Putamen (tissue), 1 donor: ENCODE measurements at regions not wholly inside any gene's neighbourhood (a gene's known extent, or its start where the extent isn't known, plus 50 kb on each side); places are given as distances from the start of the nearest gene placed in this dataset.
"Not testable (repeated sequence)": the region's sequence is repeated elsewhere in the genome, so short reads cannot be mapped to it uniquely, and the experiment has no call there.

Source experiments
- DNase-seq: peaks from one replicate; pipeline ENCODE4 v3.0.0-alpha.2; 2016; ENCODE audit warnings: low spot score

DNA sequence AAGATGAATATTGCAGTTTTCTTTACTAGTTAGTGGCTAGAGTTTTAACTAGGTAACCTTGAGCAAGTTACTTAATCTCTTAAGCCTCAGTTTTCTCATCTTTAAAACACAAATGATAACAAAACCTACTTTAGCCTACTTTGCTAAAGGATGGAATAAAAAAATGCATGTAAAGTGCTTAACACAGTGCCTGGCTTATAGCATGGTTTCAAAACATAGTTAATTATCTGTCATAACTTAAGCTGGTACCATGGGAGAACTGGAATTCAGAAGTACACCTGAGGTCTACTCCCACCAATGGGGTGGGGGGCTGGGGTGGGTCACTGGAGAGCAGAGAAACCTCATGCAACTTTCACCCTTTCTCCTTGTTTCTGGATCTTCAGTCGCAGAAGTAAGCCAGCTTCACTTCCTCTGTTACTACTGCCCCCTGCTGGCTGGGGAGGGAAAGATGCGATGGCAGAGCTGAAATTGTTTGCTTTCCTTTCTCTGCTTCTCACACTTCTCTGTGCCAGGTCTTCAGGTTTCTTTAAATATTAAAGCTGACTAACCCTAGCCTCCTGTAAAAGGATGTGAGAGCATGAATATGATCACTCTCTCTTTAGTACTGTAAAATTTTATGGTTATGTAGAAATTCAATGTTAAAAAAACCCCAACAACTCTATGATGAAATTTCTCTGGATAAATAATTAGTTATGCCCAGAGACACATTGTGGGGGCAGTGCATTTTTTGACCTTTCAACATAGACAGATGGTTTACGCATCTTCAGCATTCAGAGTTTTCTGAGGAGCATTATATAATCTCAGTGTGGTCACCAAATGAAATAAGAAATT lies 324.2 kb downstream of the HLX start:
- peak; percentile 53 for DNase-seq

DNA sequence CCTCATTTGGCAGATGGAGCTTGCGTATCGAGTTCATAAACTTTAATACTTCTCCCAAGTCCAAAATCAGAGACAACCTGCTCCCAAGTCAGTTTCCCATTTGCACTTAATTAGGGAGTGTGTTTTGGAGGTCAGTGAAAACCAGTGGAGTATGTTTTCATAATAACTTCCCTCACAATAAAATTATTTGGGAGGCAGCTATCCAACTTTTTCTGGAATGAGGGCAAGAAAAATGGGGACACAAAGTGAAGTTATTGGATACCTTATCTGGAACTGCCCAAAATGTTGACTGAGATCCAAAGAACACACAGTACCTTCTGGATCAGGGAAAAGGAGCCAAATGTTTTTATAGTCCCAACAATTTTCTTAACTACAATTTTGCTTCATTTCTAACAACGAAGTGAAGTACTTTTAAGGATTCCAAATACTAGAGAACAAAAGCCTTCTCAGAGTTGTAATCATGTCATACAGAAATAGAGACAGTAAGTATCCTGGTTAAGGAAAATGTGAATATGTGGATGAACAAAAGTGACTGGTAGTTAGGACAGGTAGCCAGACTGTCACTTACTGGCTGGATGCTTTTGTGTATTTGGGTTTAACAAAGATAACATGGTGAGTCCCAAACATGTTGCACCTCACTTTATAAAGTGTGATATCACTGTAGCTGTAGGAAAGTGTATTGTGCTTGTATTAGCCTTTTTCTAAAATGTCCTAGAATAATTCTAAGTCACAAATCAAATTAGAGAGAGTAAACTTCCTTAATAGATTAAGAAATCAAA lies 325.0 kb downstream of the HLX start:
- DNase-seq = no peak

DNA sequence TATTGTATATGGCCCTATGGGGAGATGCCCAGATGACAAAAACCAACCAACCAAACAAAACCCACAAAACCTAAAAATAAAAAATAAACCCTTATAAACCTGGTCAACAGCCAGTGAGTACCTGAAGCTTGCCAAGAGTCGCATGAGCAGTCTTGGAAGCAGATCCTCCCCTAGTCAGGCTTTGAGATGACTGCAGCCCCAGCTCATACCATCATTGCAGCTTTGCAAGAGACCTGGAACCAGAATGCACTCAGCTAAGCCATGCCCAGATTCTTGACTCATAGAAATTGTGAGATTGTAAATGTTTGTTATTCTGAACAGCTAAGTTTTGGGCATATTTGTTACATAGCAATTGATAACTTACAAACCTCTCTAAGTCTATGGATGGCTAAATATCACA lies 326.8 kb downstream of the HLX start:
- no peak for DNase-seq

DNA sequence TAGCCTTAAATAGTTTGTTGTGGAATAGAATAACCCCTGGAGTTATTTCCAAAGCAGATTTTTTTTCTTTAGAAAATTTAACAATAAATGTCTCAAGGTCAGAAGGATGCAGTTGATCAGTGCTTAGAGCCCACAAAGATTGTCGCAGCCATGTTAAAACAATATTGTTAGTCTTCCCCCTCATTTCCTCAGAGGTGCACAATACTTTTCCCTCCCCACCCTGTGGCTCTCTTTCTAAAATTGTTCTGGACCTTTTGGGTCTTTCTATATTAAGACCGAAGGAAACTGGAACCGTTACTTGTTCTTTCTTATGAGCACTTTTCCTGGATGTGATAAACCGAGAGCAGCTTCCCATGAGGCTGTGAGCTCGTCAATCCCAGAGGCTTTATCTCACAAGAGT lies 333.7 kb downstream of the HLX start:
- no peak for DNase-seq

DNA sequence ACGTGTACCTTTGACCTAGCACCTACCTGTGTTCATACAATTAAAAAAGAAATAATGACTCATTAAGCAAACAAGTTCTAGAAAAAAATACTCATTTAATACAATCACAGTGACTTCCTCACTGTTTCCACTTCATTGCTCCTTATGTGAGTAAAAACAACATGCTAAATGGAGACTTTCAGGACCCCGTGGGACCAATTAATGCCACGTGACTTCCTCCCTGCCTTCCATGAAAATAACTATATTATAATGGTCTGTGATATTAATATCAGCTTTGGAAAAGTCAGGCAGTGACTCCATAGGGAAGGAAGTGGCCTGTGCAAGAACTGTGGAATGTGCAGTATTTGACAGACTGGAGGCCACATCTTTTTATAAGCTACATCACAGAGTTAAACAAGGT lies 337.8 kb downstream of the HLX start:
- no peak for DNase-seq

DNA sequence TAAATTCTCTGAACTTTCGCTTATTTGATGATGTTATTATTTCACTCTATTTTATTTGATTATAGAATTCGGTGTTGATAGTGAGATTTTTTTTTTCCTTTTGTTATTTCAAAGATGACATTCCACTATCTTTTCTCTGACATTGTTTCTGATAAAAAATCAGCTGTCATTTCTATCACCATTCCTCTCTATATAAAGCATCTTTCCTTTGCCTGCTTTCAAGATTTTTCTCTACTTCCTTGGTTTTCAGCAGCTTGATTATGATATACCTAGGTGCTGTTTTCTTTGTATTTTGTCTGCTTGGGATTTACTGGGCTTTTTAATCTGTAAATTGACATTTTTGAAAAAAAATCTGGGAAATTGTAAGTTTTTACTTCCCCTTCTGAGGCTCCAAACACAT lies 344.0 kb downstream of the HLX start:
- no peak for DNase-seq

DNA sequence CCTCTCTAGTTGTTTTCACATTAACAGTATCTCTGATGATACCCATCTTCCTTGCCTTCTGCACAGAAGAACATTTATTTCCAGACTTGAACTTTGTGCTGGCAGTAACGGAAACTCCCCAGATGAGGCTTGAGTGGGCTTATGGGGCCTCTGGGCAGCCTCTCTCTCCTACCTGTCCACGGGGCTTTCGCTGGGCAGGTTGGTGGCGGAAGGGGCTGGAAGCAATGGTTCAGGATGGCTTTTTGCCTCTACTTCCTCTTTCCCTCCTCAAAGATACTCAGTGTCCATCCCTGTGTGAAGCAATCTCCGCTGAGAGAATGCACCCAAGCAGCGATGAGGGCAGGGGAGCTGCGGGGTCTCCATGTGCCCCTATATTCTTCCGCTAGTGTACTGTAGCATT lies 348.2 kb downstream of the HLX start:
- DNase-seq = no peak

DNA sequence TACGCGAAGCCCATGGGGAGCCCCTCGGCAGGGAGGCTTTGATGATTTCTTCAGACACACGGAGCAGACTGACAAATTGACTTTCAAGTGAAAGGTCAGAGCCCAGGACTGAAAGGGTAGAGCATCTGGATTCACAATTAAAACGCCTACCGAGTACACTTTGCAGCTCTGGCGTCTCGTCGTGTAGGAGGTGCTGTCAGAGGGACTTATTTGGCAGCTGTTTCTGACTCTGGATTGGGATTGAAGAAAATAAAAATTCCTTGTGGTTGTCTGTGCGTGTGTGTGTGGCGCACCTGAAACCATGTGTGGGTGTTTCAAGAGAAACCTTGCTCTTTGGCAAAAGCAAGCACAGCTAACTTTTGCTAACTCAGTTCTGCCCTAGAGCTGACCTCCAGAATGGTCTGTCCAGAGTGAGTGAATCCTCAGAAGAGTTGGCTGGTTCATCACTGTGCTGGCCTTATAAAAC lies 348.7 kb downstream of the HLX start:
- no peak for DNase-seq

DNA sequence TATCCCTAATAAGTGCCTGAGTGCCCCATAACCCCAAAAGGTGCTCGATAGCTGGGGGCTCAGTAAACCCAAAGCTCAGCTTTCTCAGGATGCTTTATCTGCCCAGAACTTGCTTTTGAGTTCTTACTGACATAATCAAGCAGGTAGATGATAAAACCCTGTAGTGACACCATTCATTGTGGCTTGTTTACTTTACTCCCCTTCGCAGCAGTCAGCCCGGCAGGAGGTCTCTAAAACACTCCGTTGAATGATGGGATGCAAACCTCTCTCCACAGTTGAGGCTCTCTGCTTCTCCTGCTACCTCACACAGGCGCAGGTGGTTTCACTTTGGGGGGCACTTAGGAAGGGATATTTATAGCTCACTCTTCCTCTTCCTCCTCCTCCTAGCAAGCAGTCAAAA lies 349.4 kb downstream of the HLX start:
- DNase-seq = no peak

DNA sequence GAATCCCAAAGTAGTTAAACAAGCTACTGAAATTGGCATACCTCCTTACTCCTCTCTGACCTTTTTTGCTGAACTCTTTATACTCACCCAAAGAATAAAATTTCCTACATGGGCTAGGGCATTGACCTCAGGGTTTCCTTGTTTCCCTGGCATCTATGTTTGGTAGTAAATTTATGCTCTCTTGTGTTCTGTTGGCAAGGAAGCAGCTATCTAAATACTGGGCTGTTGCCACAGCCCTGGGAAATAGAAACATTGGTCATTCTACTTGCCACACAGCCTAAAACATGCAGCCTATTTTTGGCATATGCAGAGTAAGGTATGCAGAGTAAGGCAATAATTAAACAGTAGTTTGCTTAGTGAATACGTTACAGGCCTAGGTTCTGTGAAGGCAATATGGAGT lies 351.4 kb downstream of the HLX start:
- DNase-seq = no peak

DNA sequence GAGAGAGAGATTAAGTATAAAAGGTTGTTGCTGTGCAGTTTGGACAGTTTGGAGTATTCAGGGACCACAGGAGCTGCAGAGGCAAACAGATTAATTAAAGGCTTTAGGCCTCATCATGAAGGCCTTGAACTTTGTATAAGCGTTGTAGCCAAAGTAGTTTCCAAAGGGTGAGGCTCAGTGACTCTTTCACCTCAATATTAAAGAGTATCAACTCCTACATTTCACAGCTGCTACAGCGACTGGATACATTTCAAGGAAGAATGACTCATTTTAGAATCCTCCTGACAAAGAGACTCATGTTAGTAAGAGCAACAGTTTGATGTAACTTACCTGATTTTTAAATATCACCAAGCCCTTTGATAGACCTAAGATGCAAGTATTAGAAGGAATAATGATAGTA lies 355.5 kb downstream of the HLX start:
- DNase-seq = no peak

DNA sequence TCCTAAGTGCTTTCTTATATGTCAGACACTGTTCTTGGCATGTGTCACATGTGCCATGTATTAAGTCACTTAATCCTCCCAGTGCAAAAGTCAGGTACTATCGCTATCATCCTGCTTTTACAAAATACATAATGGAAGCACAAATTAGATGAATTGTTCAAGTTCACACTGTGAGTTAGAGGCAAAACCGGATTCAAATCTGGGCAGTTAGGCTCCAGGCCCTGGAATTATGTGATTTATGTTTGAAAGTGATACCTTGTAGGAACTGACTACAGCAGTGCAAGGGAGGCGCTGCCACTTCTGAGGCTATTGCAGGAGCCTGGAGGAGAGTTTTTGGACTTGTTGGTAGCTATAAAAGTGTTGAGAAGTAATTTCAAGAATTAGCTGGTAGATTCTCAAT lies 358.3 kb downstream of the HLX start:
- no peak for DNase-seq

DNA sequence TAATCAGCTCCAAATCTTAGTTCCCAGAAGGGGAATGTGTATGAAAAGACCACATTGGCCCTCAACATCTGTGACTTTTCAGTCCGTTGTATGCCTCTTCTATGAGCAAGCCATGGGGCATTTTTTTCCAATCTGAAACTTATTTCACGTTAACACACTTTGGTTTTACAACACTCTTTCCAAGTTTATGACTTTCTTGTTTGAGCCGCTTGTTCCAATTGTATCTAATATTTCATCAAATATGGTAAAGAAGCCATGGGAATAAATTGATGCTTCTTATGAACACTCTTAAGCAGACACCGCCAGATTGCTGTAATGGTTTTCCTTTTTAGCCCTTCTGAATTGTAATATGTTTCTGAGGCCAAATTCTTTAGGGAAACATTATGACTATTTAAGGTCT lies 359.9 kb downstream of the HLX start:
- no peak for DNase-seq

DNA sequence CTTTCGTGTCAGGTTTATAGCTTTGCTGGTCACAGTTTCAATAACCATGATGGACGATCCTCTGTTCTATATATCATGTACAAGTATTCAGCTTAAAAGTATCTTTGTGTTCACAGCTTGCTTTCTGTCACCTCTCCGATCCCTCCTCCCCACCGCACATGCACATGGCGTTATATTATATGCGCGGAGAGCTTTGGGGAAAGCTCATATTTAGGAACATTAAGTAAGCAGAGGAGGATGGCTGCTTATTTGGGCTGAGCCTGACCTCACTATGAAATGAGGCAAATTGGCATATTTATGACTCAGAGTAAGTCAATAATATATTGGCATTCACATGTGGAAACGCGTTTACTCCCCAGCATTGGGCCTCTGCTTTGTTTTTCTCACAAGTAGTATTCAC lies 360.5 kb downstream of the HLX start:
- no peak for DNase-seq

DNA sequence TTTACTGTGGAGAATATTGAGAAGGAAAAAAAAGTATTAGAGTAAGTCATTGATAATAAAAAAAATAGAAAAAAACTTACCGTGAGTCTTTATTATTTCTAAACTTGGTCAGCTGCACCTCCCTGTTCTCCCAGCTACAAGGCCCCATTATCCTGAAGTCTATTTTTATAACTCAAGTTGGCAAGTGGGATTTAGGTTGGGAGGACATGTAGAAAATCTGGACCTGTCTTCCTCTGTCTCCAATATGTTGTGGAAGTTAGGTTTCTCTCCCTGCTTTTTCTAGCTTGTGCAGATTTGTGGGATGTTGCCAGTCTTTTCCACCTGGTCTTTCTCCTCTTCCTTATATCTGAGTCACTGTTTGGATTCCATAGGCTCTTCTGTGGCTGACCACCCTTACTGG lies 361.4 kb downstream of the HLX start:
- DNase-seq = no peak

DNA sequence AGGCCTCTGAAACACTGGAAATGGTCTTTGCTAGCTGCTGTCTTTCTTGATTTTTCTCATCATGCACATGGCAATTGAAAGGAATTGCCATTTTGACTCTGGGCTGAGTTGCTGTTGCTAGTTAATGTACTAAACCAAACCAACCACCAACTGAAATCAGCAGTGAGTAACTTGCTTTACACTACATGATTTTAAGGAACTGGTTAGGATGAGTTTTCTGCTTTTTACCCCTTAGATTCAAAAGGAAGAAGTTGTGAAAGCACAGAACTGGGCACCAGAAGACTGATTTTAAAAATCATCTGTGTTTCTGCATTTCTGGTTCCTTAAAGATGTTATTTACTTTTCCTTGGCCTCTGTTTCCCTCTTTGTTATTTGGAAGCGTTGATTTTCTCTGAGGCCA lies 361.9 kb downstream of the HLX start:
- no peak for DNase-seq

DNA sequence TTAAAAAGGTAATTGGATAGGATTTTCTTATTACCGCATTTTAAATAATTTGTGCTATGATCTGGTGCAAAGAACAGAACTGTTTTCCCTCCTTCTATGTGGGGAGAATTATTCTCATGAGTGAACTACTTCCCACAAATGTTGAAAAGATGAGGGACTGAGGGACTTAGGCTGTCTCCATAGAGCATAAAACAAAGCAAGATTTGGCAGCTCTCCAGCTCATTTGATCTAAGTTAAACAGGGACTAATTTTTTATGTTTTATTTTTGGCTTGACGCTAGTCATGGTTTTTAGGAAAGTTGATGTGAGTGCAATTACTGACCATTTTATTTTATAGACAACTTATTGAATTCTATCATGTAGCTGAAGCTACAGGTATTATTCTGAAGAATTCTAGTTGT lies 362.3 kb downstream of the HLX start:
- no peak for DNase-seq

DNA sequence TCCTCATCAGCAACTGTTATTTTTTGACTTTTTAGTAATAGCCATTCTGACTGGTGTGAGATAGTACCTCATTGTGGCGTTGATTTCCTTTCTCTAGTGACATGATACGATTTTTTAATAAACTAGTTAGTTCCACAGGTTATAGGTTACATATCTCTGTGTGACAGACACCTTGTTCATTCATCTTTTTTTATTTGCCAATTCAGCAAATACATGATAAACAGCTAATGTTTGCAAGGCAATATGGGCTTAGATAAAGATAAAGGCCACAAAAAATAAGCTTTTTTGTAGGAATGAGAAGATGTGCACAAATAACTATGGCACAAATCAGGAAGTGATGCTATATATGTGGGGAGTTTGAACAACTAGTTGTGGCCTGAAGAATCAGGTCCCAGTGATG lies 366.8 kb downstream of the HLX start:
- no peak for DNase-seq

DNA sequence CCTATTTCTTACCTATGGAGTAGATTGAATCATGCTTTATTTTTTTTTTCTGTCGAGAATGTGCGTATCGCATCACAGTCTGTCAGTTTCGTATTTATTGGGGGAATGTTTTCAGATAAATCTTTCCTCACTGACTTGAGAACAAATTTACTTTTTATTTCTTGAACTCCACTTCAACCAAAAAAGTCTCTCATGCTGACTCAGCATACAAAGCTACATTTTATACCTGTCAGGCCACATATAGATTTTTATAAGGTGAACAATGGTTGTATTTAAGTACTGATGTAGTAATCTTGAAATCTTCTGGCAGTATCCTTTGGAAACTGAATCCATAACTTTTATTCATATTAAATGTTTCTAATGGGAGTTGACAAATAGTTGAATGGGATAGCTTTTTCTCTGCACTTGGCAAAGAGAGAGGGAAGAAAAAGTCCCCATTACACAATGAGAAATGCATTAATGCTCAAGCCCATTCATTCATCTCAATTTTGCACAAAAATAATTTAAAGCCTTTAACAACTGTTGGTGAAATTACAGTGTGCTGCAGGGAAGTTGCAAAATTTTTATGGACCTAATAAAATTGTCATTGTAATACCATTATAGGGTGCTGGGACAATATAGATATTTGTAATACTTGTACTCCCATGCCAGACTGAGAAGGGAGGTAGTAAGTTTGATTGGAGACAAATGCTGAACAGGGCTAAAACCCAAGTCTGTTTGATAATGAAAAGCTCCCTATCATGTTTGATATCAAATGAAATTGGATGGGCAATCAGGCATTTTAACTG lies 367.6 kb downstream of the HLX start:
- DNase-seq = no peak

DNA sequence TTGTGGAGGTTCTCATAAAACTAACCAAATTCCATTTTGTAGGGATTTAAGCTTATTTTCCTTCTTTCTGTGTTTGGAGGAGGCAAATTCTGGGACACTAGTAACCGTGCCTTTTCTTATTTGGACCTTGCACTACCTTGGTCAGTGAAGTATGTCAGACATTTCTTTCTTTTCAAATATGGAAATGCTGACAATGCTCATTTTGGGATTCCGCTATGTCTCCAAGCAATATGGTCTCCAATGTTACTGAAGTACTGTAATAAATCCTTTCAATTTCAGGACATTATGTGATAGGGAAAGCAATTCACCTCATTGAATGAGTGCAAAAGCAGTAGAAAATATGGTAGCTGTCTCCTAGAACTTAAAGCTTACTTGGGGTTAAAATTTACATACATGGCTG lies 372.3 kb downstream of the HLX start:
- DNase-seq = no peak

DNA sequence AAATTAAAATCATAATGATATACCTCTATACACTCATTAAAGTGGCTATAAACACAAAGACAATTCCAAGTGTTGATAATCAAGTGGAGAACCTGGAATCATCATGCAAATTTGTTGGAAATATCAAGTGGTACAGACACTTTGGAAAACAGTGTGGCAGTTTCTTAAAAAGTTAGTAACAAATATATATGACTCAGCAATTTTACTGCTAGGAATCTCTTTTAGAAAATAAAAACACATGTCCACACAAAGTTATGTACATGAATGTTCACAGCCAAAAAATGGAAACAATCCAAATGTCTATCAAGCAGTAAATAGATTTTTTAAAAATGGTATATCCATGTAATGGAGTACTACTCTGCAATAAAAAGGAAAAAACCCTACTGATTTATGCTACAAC lies 375.6 kb downstream of the HLX start:
- no peak for DNase-seq

DNA sequence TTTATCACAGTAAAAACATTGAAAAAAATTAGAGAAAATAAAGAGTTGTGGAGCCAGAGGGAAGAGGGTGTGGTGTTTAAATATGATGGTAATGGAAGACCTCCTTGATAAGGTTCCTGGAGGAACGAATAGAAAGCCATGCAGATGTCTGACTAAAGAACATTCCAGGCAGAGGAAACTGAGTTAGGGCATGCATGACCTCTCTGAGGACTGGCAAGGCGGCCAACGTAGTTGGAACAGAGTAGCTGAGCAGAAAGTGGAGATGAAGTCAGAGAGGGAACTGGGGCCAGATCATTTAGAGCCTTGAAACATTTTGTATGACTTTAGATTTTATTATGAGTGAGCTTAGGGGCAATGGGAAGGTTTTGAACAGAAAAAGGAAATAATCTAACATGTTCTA lies 377.5 kb downstream of the HLX start:
- DNase-seq = no peak

DNA sequence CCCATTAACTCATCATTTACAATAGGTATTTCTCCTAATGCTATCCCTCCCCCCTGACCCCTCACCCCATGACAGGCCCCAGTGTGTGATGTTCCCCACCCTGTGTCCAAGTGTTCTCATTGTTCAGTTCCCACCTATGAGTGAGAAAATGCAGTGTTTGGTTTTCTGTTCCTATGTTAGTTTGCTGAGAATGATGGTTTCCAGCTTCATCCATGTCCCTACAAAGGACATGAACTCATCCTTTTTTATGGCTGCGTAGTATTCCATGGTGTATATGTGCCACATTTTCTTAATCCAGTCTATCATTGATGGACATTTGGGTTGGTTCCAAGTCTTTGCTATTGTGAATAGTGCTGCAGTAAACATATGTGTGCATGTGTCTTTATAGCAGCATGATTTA lies 378.3 kb downstream of the HLX start:
- DNase-seq = not testable (repeated sequence)
